ENCODE measurements at regions not wholly inside any gene's neighbourhood (a gene's known extent, or its start where the extent isn't known, plus 50 kb on each side); places are given as distances from the start of the nearest gene placed in this dataset.

- DNase-seq = no peak
These were observed 100.8 kb upstream of the USP38 start for GRCh38 chr4:143083756-143084472.

GRCh38 chr4:143084566-143084965 is 100.2 kb upstream of the USP38 start:
- no peak for DNase-seq

- no peak for DNase-seq
These were observed 99.5 kb upstream of the USP38 start for GRCh38 chr4:143085224-143085623.

- DNase-seq = no peak
These were observed 99.1 kb upstream of the USP38 start for GRCh38 chr4:143085659-143086058.

GRCh38 chr4:143089291-143089690 is 95.4 kb upstream of the USP38 start:
- DNase-seq = no peak

GRCh38 chr4:143089847-143090246 is 94.9 kb upstream of the USP38 start:
- no peak for DNase-seq

- DNase-seq = no peak
These were observed 92.9 kb upstream of the USP38 start for GRCh38 chr4:143091862-143092261.

GRCh38 chr4:143095447-143095846 is 89.3 kb upstream of the USP38 start:
- no peak for DNase-seq

GRCh38 chr4:143097751-143098150 is 87.0 kb upstream of the USP38 start:
- no peak for DNase-seq

GRCh38 chr4:143099693-143100092 is 85.0 kb upstream of the USP38 start:
- DNase-seq = no peak

GRCh38 chr4:143109376-143109775 is 75.3 kb upstream of the USP38 start:
- no peak for DNase-seq

GRCh38 chr4:143118663-143119062 is 66.1 kb upstream of the USP38 start:
- no peak for DNase-seq

- DNase-seq = no peak
These were observed 57.1 kb upstream of the USP38 start for GRCh38 chr4:143127621-143128020.

- no peak for DNase-seq
These were observed 50.7 kb upstream of the USP38 start for GRCh38 chr4:143133977-143134376.
